CD1c-positive myeloid dendritic cell (primary cell): ENCODE measurements at regions not wholly inside any gene's neighbourhood (a gene's known extent, or its start where the extent isn't known, plus 50 kb on each side); places are given as distances from the start of the nearest gene placed in this dataset.
"Not testable (repeated sequence)": the region's sequence is repeated elsewhere in the genome, so short reads cannot be mapped to it uniquely, and the experiment has no call there.

Source experiments
- DNase-seq: peaks from one replicate; pipeline ENCODE4 v3.0.0-alpha.2; 2016; ENCODE audit errors: extremely low spot score

DNA sequence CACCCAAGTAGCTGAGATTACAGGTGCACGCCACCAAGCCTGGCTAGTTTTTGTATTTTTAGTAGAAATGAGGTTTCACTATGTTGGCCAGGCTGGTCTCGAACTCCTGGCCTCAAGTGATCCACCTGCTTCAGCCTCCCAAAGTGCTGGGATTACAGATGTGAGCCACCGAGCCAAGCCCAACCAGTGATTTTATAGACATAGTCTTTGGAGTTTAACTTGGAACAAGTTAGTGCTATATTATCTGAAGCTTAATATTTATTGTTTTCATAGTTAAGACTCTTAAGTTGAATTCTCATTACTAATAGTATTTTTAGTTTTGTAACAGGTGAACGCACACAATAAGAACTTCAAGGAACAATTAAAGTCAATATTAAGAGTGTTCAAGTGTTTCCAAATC, 122.1 kb downstream of the SPAG6 start:
- not testable (repeated sequence) for DNase-seq

DNA sequence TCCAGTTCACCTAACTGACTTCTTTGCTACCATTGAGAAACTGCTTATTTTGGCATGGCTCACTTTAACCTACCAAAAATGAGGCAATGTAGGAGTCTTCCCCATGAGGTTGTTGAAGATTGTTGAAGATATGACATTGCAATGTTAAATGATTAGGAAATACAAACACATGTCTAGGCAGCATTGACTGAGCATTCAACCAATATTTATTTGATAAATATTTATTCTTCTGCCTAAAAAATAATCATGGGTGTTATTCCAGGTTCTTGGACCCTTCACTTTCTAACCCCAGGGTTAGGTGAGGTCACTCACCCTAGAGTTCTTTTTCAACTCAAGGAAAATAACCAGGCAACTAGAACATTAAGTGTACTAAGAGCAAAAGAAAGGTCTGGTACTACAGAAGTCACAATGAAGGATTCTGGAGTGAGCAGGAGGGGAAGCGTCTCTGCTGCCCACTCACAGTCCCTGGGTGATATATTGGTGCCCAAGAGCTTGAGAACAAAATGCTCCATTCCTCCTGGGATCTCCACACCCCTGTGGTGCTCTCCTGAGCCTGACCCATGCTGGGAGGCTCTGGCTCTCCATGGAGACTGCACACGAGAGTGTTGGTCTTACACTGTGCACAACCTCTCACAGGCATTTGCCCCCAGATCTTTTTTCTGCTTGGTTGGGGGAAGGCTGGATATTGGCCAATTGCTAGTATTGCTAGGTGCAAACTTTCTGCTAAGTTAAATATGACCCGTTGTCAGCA, 123.4 kb downstream of the SPAG6 start:
- DNase-seq, result no peak

DNA sequence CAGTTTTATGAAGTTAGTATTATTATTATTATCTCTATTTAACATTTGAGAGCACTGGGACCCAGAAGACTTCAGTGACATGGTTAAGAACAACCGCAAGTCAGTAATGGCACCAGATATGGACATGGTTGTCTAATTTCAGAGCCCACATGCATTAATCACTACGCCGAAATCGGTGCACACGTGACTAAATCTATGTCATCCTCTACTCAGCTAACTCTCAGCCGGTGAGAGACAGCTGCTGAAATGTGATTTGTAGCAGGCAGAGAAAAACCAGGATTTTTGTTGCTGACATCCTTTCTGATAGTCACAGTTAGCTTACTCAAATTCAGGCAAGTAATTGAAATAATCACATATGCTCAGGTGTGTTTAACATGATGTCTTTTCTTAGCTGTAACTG, 127.7 kb downstream of the SPAG6 start:
- no peak for DNase-seq

DNA sequence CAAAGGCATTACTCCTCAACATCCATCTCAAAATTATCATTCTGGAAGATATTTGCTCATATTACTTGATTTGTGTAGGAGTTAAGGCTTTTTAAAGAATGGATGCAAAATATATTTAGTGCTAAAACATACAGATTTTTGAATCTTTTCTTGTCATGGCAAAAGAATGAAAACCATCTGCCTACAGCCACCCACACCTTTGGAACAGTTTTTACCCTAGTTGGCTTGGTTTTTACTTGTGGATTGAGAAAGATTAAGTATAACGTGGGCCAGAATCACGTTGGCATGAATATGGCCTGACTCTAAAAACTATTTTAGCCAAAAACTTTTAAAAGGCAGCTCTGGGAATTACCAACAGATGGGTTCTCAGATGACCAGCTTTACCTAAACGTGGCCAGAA, 128.2 kb downstream of the SPAG6 start:
- no peak for DNase-seq

DNA sequence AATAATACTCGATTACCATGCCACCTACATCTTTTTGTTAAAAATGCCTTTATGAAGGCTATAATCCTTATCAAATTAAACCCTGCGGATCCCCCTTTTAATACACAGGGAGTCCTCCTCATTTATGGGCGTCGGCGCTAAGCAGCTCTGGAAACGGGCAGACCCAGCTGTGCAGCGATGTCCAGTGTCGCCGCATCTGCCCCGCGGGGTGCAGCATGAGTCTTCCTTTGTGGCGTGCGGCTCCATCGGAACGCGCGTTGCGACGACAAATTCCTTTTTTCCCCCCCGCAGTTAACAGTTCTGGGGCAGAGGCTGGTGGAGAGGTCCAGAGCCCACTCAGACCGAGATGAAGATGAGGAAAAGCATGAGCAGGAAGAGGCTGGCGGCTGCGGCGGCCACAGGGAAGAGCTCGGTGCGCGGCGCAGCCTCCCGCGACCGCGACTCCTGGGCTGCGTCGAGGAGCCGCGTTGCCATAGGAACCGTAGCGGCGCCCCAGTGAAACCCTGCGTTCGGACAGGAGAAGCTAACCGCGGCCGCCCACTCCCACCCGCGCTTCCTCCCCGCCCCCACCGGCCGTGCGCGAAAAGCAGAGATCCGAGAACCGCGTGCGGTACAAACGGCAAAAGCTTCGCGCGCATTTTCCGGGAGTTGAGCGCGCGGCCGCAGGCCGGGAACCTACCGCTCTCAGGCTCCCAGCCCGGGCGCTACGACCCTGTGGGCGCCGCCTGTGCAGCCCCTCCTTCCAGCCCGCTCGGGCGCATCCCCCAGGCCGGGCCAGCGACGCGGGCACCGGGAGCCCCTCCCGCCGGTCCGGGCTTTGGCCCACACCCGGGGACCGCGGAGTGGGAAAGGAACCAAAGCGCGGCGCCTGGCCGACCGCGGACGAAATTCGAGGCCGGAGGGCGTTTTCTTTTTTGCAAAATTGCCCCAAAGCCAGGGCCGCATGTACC, 130.6 kb downstream of the SPAG6 start:
- DNase-seq, result peak; percentile 40

DNA sequence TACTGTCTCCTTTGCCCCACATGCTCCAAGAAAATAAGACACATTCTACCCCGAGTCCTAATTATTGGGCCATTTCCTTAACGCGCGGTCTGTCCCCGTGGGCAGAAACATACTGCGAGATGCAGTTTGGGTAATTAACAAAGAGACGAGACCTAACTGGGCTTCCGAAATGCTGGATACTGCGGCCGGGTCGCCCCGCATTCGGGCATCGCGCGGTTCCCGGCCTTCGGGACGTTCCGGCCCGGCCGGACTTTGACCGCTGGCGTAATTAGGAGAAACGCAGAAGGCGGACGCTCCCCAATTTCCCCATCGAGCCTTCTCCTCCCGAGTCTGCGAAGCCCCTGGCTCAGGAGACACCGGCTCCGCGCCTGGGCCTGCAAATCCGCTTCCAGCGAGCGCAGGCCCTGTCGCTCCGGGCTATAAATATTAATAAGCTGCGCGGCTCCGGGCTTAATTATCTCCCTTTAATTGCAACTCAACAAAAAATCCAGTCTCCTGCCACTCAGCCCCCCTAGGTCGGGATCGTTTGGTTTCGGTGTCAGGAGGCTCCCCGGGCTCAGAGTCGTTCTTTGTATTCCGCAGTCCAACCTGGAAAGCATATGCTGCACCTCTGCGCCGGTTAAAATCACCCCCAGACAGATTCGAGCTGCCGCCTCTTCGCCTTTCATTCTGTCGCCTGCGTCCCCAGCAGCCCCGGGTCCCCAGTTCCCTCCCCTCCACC, 131.5 kb downstream of the SPAG6 start:
- no peak for DNase-seq

DNA sequence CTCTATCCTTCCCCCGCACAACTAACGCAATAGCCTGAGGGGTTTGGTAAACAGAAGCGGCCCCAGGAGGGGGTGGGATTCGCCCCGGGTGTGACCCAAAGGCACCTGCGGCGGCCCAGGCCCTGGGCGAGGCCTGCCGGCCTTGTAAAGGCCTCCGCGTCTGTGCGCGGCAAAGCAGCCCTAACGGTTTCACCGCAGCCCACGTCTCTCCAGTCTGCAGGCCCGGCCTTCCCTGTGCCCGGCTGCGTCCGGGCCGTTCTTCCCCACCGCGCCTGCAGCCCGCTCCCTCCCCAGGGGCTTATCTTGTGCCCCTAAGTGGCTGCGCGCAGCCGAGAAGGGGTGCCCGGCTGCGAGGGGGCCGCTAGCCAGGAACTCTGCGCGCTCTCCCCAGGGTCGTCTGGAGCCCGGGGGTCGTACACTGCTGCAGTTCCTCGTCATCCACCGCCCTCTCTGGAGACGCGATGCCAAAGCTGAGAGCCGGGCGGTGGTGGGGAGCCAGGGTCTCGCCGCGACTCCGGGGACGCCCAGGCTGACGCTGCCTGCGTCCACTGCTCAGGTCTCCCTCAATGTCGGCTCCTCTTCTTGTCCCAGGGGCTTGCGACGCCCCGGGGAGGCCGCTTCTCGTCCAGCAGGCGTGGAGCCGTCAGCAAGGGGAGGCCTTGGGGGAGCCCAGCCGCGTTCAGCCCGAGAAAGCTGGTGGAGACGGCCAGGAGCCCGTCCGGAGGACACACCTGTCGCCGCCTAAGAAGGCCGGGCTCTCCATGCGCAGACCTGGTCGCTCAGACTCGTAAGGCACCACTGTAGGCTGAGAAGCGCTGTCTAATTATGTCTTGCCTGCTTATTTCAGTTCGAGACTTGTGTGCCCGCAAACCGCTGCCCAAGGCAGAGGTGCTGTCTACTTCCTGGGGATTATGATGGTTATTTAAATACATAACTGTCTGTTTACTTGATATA, 132.3 kb downstream of the SPAG6 start:
- no peak for DNase-seq

DNA sequence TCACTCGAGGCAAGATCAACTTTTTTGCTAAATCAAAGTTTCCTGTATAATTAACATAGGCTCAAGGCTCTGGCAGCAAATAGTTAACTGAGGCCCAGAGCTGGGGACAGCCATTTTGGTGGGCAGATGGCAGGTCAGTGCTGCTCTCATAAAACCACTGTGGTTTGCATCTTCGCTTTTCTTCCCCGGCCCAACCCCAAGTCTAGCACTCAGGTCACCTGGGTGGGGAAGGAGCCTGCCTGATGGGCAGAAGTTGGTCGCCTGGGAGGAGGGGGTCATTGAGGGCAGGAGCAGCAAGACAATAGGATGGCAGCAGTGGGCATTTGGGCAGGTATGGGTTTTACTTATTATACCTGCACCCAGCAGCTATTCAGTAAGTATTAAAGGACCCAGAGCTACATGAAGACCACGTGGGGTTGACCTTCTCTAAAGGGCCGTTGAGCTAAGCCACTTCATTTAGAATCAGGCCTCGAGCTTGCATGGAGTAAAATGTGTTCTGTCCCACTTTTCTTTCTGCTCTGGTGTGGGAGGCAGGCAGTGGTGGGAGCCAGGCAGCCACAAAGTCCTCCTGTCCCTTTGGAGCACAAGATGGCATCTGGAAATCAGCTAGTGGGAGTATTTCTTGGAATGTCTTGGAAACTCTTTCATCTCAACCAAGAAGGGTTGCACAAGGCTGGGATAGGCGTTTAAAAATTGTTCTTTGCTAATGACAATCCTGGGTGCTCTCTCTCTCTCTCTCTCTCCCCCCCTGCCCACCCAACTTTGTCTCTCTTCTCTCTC, 133.4 kb downstream of the SPAG6 start:
- DNase-seq, result no peak

DNA sequence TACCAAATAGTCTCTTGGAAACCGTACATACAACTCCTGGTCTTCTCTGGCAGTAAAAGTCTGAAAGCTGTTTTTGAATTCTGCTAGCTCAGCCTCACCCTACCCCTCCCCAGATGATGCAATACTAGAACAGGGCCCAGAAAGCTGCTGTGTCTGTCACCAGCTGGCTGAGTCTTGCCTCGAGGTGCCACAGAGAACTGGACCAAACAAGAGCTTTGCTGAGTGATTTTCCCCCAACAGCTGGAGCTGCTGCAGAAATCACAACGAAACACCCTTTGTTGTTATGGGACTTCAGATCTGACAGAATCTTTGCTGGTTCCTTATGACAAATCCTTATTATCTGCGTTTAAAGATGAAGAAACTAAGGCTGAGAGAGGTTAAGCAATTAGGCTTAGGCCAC, 134.1 kb downstream of the SPAG6 start:
- DNase-seq, result no peak

DNA sequence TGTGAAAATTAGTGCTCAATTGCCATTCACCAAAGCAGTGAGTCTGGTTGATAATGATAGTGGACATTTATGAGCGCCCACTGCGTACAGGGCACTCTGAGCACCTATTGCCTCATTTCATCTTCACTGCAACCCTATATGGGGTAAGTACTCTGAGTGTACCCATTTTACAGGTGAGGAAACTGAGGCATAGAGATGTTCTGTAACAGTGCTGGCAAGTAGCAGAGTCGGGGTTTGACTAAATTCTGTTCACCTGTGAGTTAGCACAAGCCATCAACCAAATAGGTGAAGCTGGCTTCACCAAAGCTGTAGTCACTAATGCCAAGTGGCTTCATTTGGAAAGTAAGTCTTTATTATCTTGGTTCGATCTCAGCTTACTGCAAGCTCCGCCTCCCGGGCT, 135.8 kb downstream of the SPAG6 start:
- no peak for DNase-seq

DNA sequence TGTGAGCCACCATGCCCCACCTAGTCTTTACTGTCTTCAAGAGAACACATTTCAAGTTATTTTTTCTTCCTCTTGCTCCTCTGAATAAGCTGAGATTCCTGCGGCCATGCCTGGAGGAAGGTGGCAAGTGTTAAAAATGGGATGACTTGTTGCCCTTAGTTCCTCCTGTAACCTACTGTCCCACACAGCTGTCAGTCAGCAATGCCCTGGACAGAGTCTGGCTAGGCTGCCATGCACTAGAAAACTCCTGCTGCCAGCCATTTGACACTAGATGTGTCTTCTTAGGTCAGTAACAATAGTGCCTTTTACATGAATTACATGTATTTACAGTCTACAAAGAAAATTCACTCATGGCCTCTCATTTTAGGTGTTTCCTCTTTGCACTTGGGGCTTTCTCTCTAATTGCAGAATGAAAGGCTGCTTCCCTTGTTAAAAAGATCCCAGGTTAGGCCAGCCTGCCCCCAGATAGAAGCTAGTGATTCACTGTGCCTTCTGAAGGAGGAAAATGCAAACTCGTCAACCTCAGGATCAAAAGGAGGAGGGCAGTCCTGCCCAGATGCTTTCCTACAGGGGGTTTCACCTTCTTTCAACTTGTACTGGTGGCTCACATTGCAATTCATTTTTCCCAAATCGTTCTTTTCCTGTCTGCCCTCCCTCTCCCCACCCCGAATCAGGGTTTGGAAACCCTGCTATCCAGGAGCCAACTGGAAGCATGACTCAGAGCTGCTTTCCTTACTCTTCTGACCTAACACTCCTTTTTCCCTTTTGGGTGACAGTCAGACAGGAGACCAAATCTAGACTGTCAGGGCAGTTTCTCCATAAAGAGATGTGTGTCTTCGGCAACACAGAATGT, 136.6 kb downstream of the SPAG6 start:
- no peak for DNase-seq

DNA sequence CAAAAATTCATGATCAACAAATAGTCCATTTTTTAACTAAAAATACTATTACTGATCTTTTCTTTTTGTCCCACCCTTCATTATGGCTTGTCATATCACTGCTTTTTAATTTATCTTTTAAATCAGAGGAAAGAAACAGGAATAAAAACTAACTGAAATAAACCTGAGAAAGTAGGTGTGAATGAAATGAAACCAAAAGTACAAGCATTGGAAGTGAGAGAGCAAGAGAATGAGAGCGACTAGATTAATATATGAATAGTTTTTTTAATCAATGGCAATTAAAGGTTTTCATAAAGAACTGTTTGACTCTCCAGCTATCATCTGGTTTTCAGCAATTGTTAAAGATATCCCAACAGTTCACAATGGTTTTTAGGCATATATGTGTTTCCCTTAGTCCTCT, 137.8 kb downstream of the SPAG6 start:
- DNase-seq, result no peak
